Gastrocnemius medialis (tissue), 4 donors: ENCODE measurements at regions not wholly inside any gene's neighbourhood (a gene's known extent, or its start where the extent isn't known, plus 50 kb on each side); places are given as distances from the start of the nearest gene placed in this dataset.

Source experiments
- ATAC-seq, 2 donors: fragments of 150-250 bp; one replicate each; pipeline ENCODE4 v1.9.1; 2016
- DNase-seq, 2 donors: peaks; one replicate each; pipeline ENCODE4 v3.0.0-alpha.2; 2019
- H3K27ac ChIP-seq, 4 donors: fragments of 200-600 bp; sonication (generic); 1 replicate in 1 of 4; 2 replicates in 3 of 4; pipeline ENCODE4 v1.5.1; 2016 to 2018; ENCODE audit warnings: mild to moderate bottlenecking in 2 of 4, moderate library complexity in 1 of 4
- H3K27me3 ChIP-seq, 3 donors: fragments of 200-600 bp; sonication (generic) in 2 of 3; 1 replicate in 1 of 3; 2 replicates in 2 of 3; pipeline versions ENCODE4 v1.5.1 to v1.6.0; 2016 to 2019; ENCODE audit warnings: mild to moderate bottlenecking in 1 of 3, moderate library complexity in 1 of 3
- H3K36me3 ChIP-seq, 2 donors: fragments of 200-600 bp; sonication (generic) in 1 of 2; one replicate each; pipeline ENCODE4 v1.5.1; 2017 to 2018
- H3K4me1 ChIP-seq, 2 donors: fragments of 200-600 bp; sonication (generic) in 1 of 2; one replicate each; pipeline ENCODE4 v1.5.1; 2016 to 2017; ENCODE audit warnings: mild to moderate bottlenecking in 2 of 2
- H3K4me3 ChIP-seq, 4 donors: fragments of 200-600 bp; sonication (generic) in 3 of 4; 1 replicate in 1 of 4; 2 replicates in 3 of 4; pipeline ENCODE4 v1.5.1; 2016 to 2019; ENCODE audit warnings: mild to moderate bottlenecking in 2 of 4
- H3K9me3 ChIP-seq, 3 donors: fragments of 200-600 bp; sonication (generic) in 2 of 3; 1 replicate in 1 of 3; 2 replicates in 2 of 3; pipeline ENCODE4 v1.5.1; 2016 to 2019
- CTCF ChIP-seq, 5 experiments: fragments of 450-650 bp in 3 of 5; fragments of 200-600 bp in 2 of 5; sonication (generic) in 2 of 5; IDR thresholded peaks in 4 of 5; conservative IDR thresholded peaks in 1 of 5; 1 replicate in 4 of 5; 2 replicates in 1 of 5; pipeline ENCODE4 v1.5.1; 2016 to 2019; ENCODE audit warnings: antibody characterized with exemption in 5 of 5, mild to moderate bottlenecking in 3 of 5, moderate library complexity in 3 of 5
- POLR2A ChIP-seq, 2 donors: fragments of 450-650 bp; IDR thresholded peaks; one replicate each; pipeline ENCODE4 v1.6.1; 2017; ENCODE audit warnings: antibody characterized with exemption in 2 of 2, mild to moderate bottlenecking in 2 of 2, moderate library complexity in 2 of 2
- in situ Hi-C, 4 donors: fragments of 200-750 bp; cut with MboI; loops; one replicate each; pipeline versions ENCODE4 v1.15.0 to v1.8.0; 2017; ENCODE audit warnings: low sequenced_read_pairs in 4 of 4
- intact Hi-C: fragments of 100-400 bp; cut with DNase I; formaldehyde crosslinking; loops from one replicate; pipeline ENCODE4 v1.15.1; 2023; ENCODE audit warnings: low total_unique reads

GRCh38 chr12:75892731-75893408 lies 138.7 kb downstream of the PHLDA1 start:
- Histone ChIP-seq H3K36me3 (no peaks in the 10 kb centered on the region), H3K4me3 (no peak overlapping the region), H3K9me3 (no peaks in the 10 kb centered on the region), H3K4me1 (no peaks in the 10 kb centered on the region), H3K27me3 (no peaks in the 10 kb centered on the region), H3K27ac (no peak overlapping the region)
- ATAC-seq (no peak), DNase-seq (no peak)
- TF ChIP-seq POLR2A (IDR thresholded peaks at IDR 0.05) (no peak), CTCF (IDR thresholded peaks at IDR 0.05 in 4 of 5, conservative IDR thresholded peaks at IDR 0.05 in 1 of 5) (no peak)
- in situ Hi-C loops (no loop called here), intact Hi-C loops (no loop called here)

- H3K9me3 ChIP-seq: no peaks in the 10 kb centered on the region
- intact Hi-C loops: no loop called here
- H3K27ac ChIP-seq: no peak overlapping the region
- DNase-seq: no peak
- H3K27me3 ChIP-seq: no peaks in the 10 kb centered on the region
- no peak for TF ChIP-seq POLR2A (IDR thresholded peaks at IDR 0.05)
- no peaks in the 10 kb centered on the region for H3K4me1 ChIP-seq
- in situ Hi-C loops: no loop called here
- no peak overlapping the region for H3K4me3 ChIP-seq
- no peak for ATAC-seq
- no peaks in the 10 kb centered on the region for H3K36me3 ChIP-seq
These were observed 140.5 kb downstream of the PHLDA1 start for GRCh38 chr12:75891072-75891471.

DNA sequence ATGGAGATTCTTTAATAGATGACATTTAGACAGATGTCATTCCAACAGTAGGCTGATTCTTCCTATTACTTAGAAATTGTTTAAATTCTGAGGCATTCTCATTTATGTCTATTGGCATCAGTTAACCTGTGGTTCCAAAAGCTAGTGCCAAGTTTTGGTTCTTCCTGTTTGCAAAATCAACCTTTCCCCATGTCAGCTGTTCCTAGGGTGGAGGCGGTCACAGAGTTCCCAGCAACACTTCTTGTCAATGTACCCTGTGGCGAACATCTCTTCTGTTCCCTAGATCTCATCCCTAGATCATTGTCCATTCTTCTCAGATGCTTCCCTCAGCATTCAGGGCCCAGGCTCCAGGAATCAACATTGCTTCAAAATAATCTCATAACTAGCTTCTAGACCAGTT lies 140.9 kb downstream of the PHLDA1 start:
- H3K4me1 ChIP-seq: no peaks in the 10 kb centered on the region
- in situ Hi-C loops: no loop called here

DNA sequence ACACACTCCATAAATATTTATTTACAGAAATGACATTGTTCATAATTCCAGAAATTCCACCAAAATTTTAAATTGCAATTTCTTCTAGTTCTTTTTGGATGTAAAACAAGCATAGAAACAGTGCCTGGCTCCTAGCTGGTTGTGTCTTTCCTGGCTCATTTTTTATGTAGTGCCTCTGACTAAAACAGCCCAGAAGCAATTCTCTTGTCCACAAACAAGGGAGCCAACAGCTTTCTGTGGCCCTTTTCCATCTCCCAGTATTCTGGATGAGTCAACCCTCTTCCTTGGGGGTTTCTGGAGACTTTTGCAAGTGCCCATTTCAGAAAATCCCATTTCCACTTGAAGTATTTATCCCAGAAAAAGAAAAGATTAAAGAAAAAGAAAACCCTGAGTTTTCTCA lies 141.4 kb downstream of the PHLDA1 start:
- H3K27ac ChIP-seq: no peak overlapping the region
- H3K9me3 ChIP-seq: no peaks in the 10 kb centered on the region

More for the DNA sequence above, 140.9 kb downstream of the PHLDA1 start:
- TF ChIP-seq CTCF (IDR thresholded peaks at IDR 0.05 in 4 of 5, conservative IDR thresholded peaks at IDR 0.05 in 1 of 5): no peak
- TF ChIP-seq POLR2A (IDR thresholded peaks at IDR 0.05): no peak
- Histone ChIP-seq H3K4me3 (no peak overlapping the region), H3K36me3 (no peaks in the 10 kb centered on the region), H3K9me3 (no peaks in the 10 kb centered on the region), H3K27ac (no peak overlapping the region), H3K27me3 (no peaks in the 10 kb centered on the region)
- ATAC-seq (no peak), DNase-seq (no peak)
- intact Hi-C loops: no loop called here

More for the DNA sequence above, 141.4 kb downstream of the PHLDA1 start:
- intact Hi-C loops: no loop called here
- no peak for TF ChIP-seq POLR2A (IDR thresholded peaks at IDR 0.05)
- no peak for TF ChIP-seq CTCF (IDR thresholded peaks at IDR 0.05 in 4 of 5, conservative IDR thresholded peaks at IDR 0.05 in 1 of 5)
- DNase-seq (no peak), ATAC-seq (no peak)
- H3K4me1 ChIP-seq: no peaks in the 10 kb centered on the region
- in situ Hi-C loops: no loop called here
- no peaks in the 10 kb centered on the region for H3K36me3 ChIP-seq
- no peaks in the 10 kb centered on the region for H3K27me3 ChIP-seq
- H3K4me3 ChIP-seq: no peak overlapping the region
